Smooth muscle cell of the brain vasculature (primary cell): ENCODE measurements at regions not wholly inside any gene's neighbourhood (a gene's known extent, or its start where the extent isn't known, plus 50 kb on each side); places are given as distances from the start of the nearest gene placed in this dataset.
"Not testable (repeated sequence)": the region's sequence is repeated elsewhere in the genome, so short reads cannot be mapped to it uniquely, and the experiment has no call there.

Experiments
- DNase-seq: peaks from one replicate; pipeline ENCODE4 v3.0.0-alpha.2; 2012; ENCODE audit warnings: low read depth, low spot score

GRCh38 chr6:119890470-119890869, 540.9 kb upstream of the MAN1A1 start:
- DNase-seq: no peak

- no peak for DNase-seq
Observed at GRCh38 chr6:119887666-119888065, 538.1 kb upstream of the MAN1A1 start.

GRCh38 chr6:119881416-119881815, 531.9 kb upstream of the MAN1A1 start:
- peak; percentile 4 for DNase-seq

- DNase-seq: no peak
Observed at GRCh38 chr6:119880840-119881239, 531.3 kb upstream of the MAN1A1 start.

- no peak for DNase-seq
Observed at GRCh38 chr6:119879731-119880130, 530.2 kb upstream of the MAN1A1 start.

GRCh38 chr6:119874381-119874780, 524.8 kb upstream of the MAN1A1 start:
- no peak for DNase-seq

GRCh38 chr6:119873107-119873506, 523.5 kb upstream of the MAN1A1 start:
- DNase-seq: no peak

- no peak for DNase-seq
Observed at GRCh38 chr6:119871520-119871919, 522.0 kb upstream of the MAN1A1 start.

- no peak for DNase-seq
Observed at GRCh38 chr6:119865466-119866350, 516.1 kb upstream of the MAN1A1 start.

GRCh38 chr6:119862719-119863118, 513.2 kb upstream of the MAN1A1 start:
- no peak for DNase-seq

- no peak for DNase-seq
Observed at GRCh38 chr6:119858901-119859300, 509.3 kb upstream of the MAN1A1 start.

- peak; percentile 4 for DNase-seq
Observed at GRCh38 chr6:119856136-119856535, 506.6 kb upstream of the MAN1A1 start.

GRCh38 chr6:119848696-119849095, 499.1 kb upstream of the MAN1A1 start:
- DNase-seq: no peak

- no peak for DNase-seq
Observed at GRCh38 chr6:119845161-119845560, 495.6 kb upstream of the MAN1A1 start.

GRCh38 chr6:119844387-119844786, 494.8 kb upstream of the MAN1A1 start:
- no peak for DNase-seq

- DNase-seq: no peak
Observed at GRCh38 chr6:119842191-119842590, 492.6 kb upstream of the MAN1A1 start.

GRCh38 chr6:119838043-119838442, 488.5 kb upstream of the MAN1A1 start:
- DNase-seq: no peak

GRCh38 chr6:119834418-119834817, 484.9 kb upstream of the MAN1A1 start:
- no peak for DNase-seq

- DNase-seq: no peak
Observed at GRCh38 chr6:119832411-119832810, 482.9 kb upstream of the MAN1A1 start.

- no peak for DNase-seq
Observed at GRCh38 chr6:119830494-119831295, 481.1 kb upstream of the MAN1A1 start.

- DNase-seq: no peak
Observed at GRCh38 chr6:119830069-119830468, 480.5 kb upstream of the MAN1A1 start.

- not testable (repeated sequence) for DNase-seq
Observed at GRCh38 chr6:119829499-119829898, 479.9 kb upstream of the MAN1A1 start.

- DNase-seq: no peak
Observed at GRCh38 chr6:119829006-119829405, 479.4 kb upstream of the MAN1A1 start.
